MM.1S (cell line): ENCODE measurements at regions not wholly inside any gene's neighbourhood (a gene's known extent, or its start where the extent isn't known, plus 50 kb on each side); places are given as distances from the start of the nearest gene placed in this dataset.

Source experiments
- EZH2 ChIP-seq: fragments of 300-600 bp; sonication (generic); optimal IDR thresholded peaks from 2 replicates; pipeline ENCODE3; 2017; ENCODE audit warnings: low read depth, mild to moderate bottlenecking, antibody characterized with exemption, low read length, mixed read lengths
- TF ChIP-seq, protein P1 (sequence below): fragments of 300-600 bp; sonication (generic); IDR thresholded peaks from 2 replicates; pipeline ENCODE4 v1.5.1; 2016; ENCODE audit warnings: antibody characterized with exemption, low read length, mixed read lengths

DNA sequence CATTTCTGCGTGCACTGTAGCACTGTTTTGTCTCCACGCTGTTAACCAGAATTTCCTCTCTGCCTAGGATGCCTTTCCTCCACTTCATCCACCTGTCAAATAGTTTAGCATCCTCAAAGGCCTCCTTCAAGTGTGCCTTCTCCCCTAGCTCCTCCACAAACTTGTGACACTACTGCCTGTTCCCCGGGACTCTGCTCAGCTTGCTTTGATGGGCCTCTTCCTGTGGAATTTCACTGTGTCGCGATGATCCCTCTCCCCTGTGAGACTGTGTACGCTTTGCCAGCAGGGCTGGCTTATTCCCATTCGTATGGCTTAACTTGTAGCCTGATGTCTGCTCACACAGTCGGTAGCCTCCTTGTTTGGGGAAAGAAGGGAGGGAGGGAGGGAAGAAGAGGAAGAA lies 426.8 kb downstream of the VRK1 start:
- TF ChIP-seq, protein P1, sequence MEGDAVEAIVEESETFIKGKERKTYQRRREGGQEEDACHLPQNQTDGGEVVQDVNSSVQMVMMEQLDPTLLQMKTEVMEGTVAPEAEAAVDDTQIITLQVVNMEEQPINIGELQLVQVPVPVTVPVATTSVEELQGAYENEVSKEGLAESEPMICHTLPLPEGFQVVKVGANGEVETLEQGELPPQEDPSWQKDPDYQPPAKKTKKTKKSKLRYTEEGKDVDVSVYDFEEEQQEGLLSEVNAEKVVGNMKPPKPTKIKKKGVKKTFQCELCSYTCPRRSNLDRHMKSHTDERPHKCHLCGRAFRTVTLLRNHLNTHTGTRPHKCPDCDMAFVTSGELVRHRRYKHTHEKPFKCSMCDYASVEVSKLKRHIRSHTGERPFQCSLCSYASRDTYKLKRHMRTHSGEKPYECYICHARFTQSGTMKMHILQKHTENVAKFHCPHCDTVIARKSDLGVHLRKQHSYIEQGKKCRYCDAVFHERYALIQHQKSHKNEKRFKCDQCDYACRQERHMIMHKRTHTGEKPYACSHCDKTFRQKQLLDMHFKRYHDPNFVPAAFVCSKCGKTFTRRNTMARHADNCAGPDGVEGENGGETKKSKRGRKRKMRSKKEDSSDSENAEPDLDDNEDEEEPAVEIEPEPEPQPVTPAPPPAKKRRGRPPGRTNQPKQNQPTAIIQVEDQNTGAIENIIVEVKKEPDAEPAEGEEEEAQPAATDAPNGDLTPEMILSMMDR: no peak
- TF ChIP-seq EZH2: no peak
